ENCODE measurements at regions not wholly inside any gene's neighbourhood (a gene's known extent, or its start where the extent isn't known, plus 50 kb on each side); places are given as distances from the start of the nearest gene placed in this dataset.
"Not testable (repeated sequence)": the region's sequence is repeated elsewhere in the genome, so short reads cannot be mapped to it uniquely, and the experiment has no call there.

GRCh38 chr1:219100059-219100458 lies 73.6 kb upstream of the LYPLAL1 start:
- no peak for DNase-seq (ENCODE audit: low spot score)
- no peak for TF ChIP-seq CTCF (IDR thresholded peaks at IDR 0.05; ENCODE audit: extremely low read depth, insufficient read depth, missing control alignments)
- in situ Hi-C loops (cut with MboI; ENCODE audit: low pct_unique_long_range_greater_than_20kb, low sequenced_read_pairs, unreplicated experiment) = no loop called here

- in situ Hi-C loops (cut with MboI; ENCODE audit: low pct_unique_long_range_greater_than_20kb, low sequenced_read_pairs, unreplicated experiment); DNase-seq (ENCODE audit: low spot score): not testable (repeated sequence)
These were observed 71.2 kb upstream of the LYPLAL1 start for GRCh38 chr1:219102466-219102865.

GRCh38 chr1:219105893-219106292 lies 67.8 kb upstream of the LYPLAL1 start:
- in situ Hi-C loops (cut with MboI; ENCODE audit: low pct_unique_long_range_greater_than_20kb, low sequenced_read_pairs, unreplicated experiment) = no loop called here
- no peak for TF ChIP-seq CTCF (IDR thresholded peaks at IDR 0.05; ENCODE audit: extremely low read depth, insufficient read depth, missing control alignments)

GRCh38 chr1:219109424-219110018 lies 64.2 kb upstream of the LYPLAL1 start:
- TF ChIP-seq CTCF (IDR thresholded peaks at IDR 0.05; ENCODE audit: extremely low read depth, insufficient read depth, missing control alignments) = no peak
- no peak for DNase-seq (ENCODE audit: low spot score)
- in situ Hi-C loops (cut with MboI; ENCODE audit: low pct_unique_long_range_greater_than_20kb, low sequenced_read_pairs, unreplicated experiment) = no loop called here

More at GRCh38 chr1:219105893-219106292, 67.8 kb upstream of the LYPLAL1 start:
- no peak for DNase-seq (ENCODE audit: low spot score)

GRCh38 chr1:219113261-219113660 lies 60.4 kb upstream of the LYPLAL1 start:
- no peak for TF ChIP-seq CTCF (IDR thresholded peaks at IDR 0.05; ENCODE audit: extremely low read depth, insufficient read depth, missing control alignments)
- in situ Hi-C loops (cut with MboI; ENCODE audit: low pct_unique_long_range_greater_than_20kb, low sequenced_read_pairs, unreplicated experiment) = no loop called here
- no peak for DNase-seq (ENCODE audit: low spot score)

- TF ChIP-seq CTCF (IDR thresholded peaks at IDR 0.05; ENCODE audit: extremely low read depth, insufficient read depth, missing control alignments) = no peak
- no peak for DNase-seq (ENCODE audit: low spot score)
- in situ Hi-C loops (cut with MboI; ENCODE audit: low pct_unique_long_range_greater_than_20kb, low sequenced_read_pairs, unreplicated experiment) = no loop called here
These were observed 59.7 kb upstream of the LYPLAL1 start for GRCh38 chr1:219114014-219114413.

DNA sequence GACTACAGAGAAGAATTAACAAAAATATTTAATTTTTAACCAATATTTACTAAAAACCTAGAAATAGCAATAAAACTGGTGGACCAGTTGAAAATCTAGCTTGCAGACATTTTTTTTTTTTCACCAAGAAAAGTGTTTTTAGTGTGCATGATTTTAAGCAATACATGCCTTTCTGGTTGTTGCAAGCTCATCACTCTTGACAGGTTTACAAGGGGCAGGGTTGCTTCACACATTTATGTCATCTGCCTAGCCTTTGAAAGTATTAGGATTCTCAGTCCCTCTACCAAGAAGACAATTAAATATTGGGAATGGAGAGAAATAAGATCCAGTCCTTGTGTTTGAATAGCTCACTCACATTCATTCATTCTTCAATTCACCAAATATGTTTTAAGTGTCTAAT lies 53.8 kb upstream of the LYPLAL1 start:
- in situ Hi-C loops (cut with MboI; ENCODE audit: low pct_unique_long_range_greater_than_20kb, low sequenced_read_pairs, unreplicated experiment) = no loop called here
- no peak for TF ChIP-seq CTCF (IDR thresholded peaks at IDR 0.05; ENCODE audit: extremely low read depth, insufficient read depth, missing control alignments)
- DNase-seq (ENCODE audit: low spot score) = no peak
